HL-60 (cell line): ENCODE measurements at regions not wholly inside any gene's neighbourhood (a gene's known extent, or its start where the extent isn't known, plus 50 kb on each side); places are given as distances from the start of the nearest gene placed in this dataset.

Source experiments
- CTCF ChIP-seq: IDR thresholded peaks from one replicate; pipeline ENCODE4 v1.5.1; 2011; ENCODE audit warnings: low read length, control low read depth, inconsistent platforms; ENCODE audit not compliant: insufficient read depth
- GABPA ChIP-seq: IDR thresholded peaks from 2 replicates; pipeline ENCODE4 v1.6.1; 2012; ENCODE audit warnings: low read depth
- POLR2AphosphoS5 ChIP-seq: IDR thresholded peaks from 2 replicates; pipeline ENCODE4 v1.6.1; 2012; ENCODE audit warnings: low read depth
- REST ChIP-seq: IDR thresholded peaks from 2 replicates; pipeline ENCODE4 v1.6.1; 2012; ENCODE audit warnings: low read depth; ENCODE audit not compliant: insufficient replicate concordance
- SPI1 ChIP-seq: IDR thresholded peaks from 2 replicates; pipeline ENCODE4 v1.6.1; 2012; ENCODE audit warnings: low read depth, mild to moderate bottlenecking, borderline replicate concordance

GRCh38 chr5:107231191-107231590, 439.5 kb downstream of the EFNA5 start:
- TF ChIP-seq CTCF = no peak
- no peak for TF ChIP-seq POLR2AphosphoS5
- no peak for TF ChIP-seq REST
- no peak for TF ChIP-seq GABPA
- TF ChIP-seq SPI1 = no peak
